Psoas muscle (tissue), 7 donors: ENCODE measurements at regions not wholly inside any gene's neighbourhood (a gene's known extent, or its start where the extent isn't known, plus 50 kb on each side); places are given as distances from the start of the nearest gene placed in this dataset.

Experiments
- ATAC-seq, 4 donors: fragments of 200-7000 bp; cut with Tn5 transposase; one replicate each; pipeline ENCODE4 v1.9.1; 2020; ENCODE audit warnings: moderate library complexity in 3 of 4, mild to moderate bottlenecking in 2 of 4
- DNase-seq, 2 donors: peaks; one replicate each; pipeline ENCODE4 v3.0.0-alpha.2; 2020
- H3K27ac ChIP-seq: fragments of 200-600 bp; one replicate; pipeline ENCODE4 v1.8.0; 2022
- H3K27me3 ChIP-seq, 3 donors: fragments of 200-600 bp in 1 of 3; one replicate each; pipeline versions ENCODE4 v1.6.1 to v1.8.0; 2013 to 2022; ENCODE audit warnings: low read length in 2 of 3, mild to moderate bottlenecking in 2 of 3, moderate library complexity in 1 of 3; ENCODE audit not compliant: insufficient read depth in 3 of 3
- H3K36me3 ChIP-seq, 2 donors: fragments of 200-600 bp in 1 of 2; one replicate each; pipeline versions ENCODE4 v1.6.1 to v1.8.0; 2013 to 2022; ENCODE audit warnings: low read depth in 1 of 2, mild to moderate bottlenecking in 1 of 2, moderate library complexity in 1 of 2; ENCODE audit not compliant: insufficient read depth in 1 of 2
- H3K4me1 ChIP-seq: fragments of 200-600 bp; one replicate; pipeline ENCODE4 v1.8.0; 2022
- H3K4me3 ChIP-seq: fragments of 200-600 bp; one replicate; pipeline ENCODE4 v1.8.0; 2022; ENCODE audit warnings: mild to moderate bottlenecking
- H3K9me3 ChIP-seq: fragments of 200-600 bp; one replicate; pipeline ENCODE4 v1.8.0; 2022
- CTCF ChIP-seq: fragments of 200-600 bp; IDR thresholded peaks from one replicate; pipeline ENCODE4 v1.8.0; 2022; ENCODE audit warnings: antibody characterized with exemption
- WGBS, 3 donors: extraction: QIAGEN DNeasy Blood & Tissue Kit; methylation state at CpG; one replicate each; pipeline versions ENCODE4 v1.1.6 to v1.1.7; 2013; 5-methylcytosine and 5-hydroxymethylcytosine counted together
- intact Hi-C, 2 donors: fragments of 100-400 bp; cut with DNase I; formaldehyde crosslinking; loops; one replicate each; pipeline versions ENCODE4 v1.11.0 to v1.14.2; 2022
- donor health status: healthy with polysubstance abuse.
- donor health status: DM: no; HTN: no; CAD: no; lungs with moderate emphysema.
- donor health status: Bipolar disorder and iron deficiency.
- donor health status: healthy.
- donor health status: DM: yes; HTN: yes; CAD: no.
- donor health status: DM: no; HTN: no; CAD: no.
- donor health status: DM: yes; HTN: yes; CAD: no.

GRCh38 chr11:44424841-44425240, 114.9 kb upstream of the ALX4 start:
- ATAC-seq = no peak
- Histone ChIP-seq H3K4me3 (no peak overlapping the region), H3K27me3 (peaks cover 0 to 17% (median 3%) of the 10 kb centered on the region in 3 donors), H3K4me1 (no peaks in the 10 kb centered on the region), H3K27ac (no peak overlapping the region), H3K9me3 (no peaks in the 10 kb centered on the region), H3K36me3 (no peaks in the 10 kb centered on the region)
- DNase-seq = no peak
- intact Hi-C loops = no loop called here
- WGBS, 3 donors = 93 to 96% (median 95%) methylated on average over 4 of the region's 4 CpGs
- no peak for TF ChIP-seq CTCF

- Histone ChIP-seq H3K9me3 (no peaks in the 10 kb centered on the region), H3K27ac (no peak overlapping the region), H3K27me3 (peaks cover 0 to 17% (median 2%) of the 10 kb centered on the region in 3 donors), H3K4me3 (no peak overlapping the region), H3K4me1 (no peaks in the 10 kb centered on the region), H3K36me3 (no peaks in the 10 kb centered on the region)
- WGBS, 3 donors = 77 to 84% (median 83%) methylated on average over 8 of the region's 8 CpGs
- ATAC-seq = no peak
- DNase-seq = no peak
- intact Hi-C loops = no loop called here
- TF ChIP-seq CTCF = no peak
Observed at GRCh38 chr11:44426119-44426518, 116.2 kb upstream of the ALX4 start.

- no peak overlapping the region for H3K4me3 ChIP-seq
- no peaks in the 10 kb centered on the region for H3K36me3 ChIP-seq
- intact Hi-C loops = no loop called here
- H3K4me1 ChIP-seq = no peaks in the 10 kb centered on the region
- WGBS, 3 donors = 84 to 85% (median 85%) methylated on average over 11 of the region's 11 CpGs
- ATAC-seq = no peak
- H3K27ac ChIP-seq = no peak overlapping the region
- H3K9me3 ChIP-seq = no peaks in the 10 kb centered on the region
- no peak for DNase-seq
- no peak for TF ChIP-seq CTCF
- peaks cover 0 to 18% (median 2%) of the 10 kb centered on the region in 3 donors for H3K27me3 ChIP-seq
Observed at GRCh38 chr11:44426958-44427357, 117.0 kb upstream of the ALX4 start.

GRCh38 chr11:44427432-44427831, 117.5 kb upstream of the ALX4 start:
- H3K4me3 ChIP-seq = no peak overlapping the region
- 56 to 62% (median 56%) methylated on average over 8 of the region's 8 CpGs for whole genome bisulfite sequencing, 3 donors
- H3K36me3 ChIP-seq = no peaks in the 10 kb centered on the region
- H3K27me3 ChIP-seq = peaks cover 0 to 23% (median 2%) of the 10 kb centered on the region in 3 donors
- no peak for DNase-seq
- H3K27ac ChIP-seq = no peak overlapping the region
- no peaks in the 10 kb centered on the region for H3K4me1 ChIP-seq
- no peak for ATAC-seq
- H3K9me3 ChIP-seq = no peaks in the 10 kb centered on the region
- TF ChIP-seq CTCF = no peak
- intact Hi-C loops = no loop called here

GRCh38 chr11:44430140-44430539, 120.2 kb upstream of the ALX4 start:
- Histone ChIP-seq H3K27ac (no peak overlapping the region), H3K4me1 (no peaks in the 10 kb centered on the region), H3K9me3 (no peaks in the 10 kb centered on the region), H3K36me3 (no peaks in the 10 kb centered on the region), H3K27me3 (peaks cover 2 to 23% (median 6%) of the 10 kb centered on the region in 3 donors), H3K4me3 (no peak overlapping the region)
- ATAC-seq (no peak), DNase-seq (no peak)
- WGBS, 3 donors = 40 to 46% (median 43%) methylated on average over 3 of the region's 3 CpGs
- TF ChIP-seq CTCF = no peak
- intact Hi-C loops = no loop called here
